Karpas-422 (cell line): ENCODE measurements at regions not wholly inside any gene's neighbourhood (a gene's known extent, or its start where the extent isn't known, plus 50 kb on each side); places are given as distances from the start of the nearest gene placed in this dataset.

Experiments
- DNase-seq: peaks from one replicate; pipeline ENCODE4 v3.0.0-alpha.2; 2015
- H2AFZ ChIP-seq: fragments of 200-600 bp; sonication (generic); 2 replicates; pipeline ENCODE4 v1.6.1; 2014; ENCODE audit warnings: antibody characterized with exemption, low read length, mixed read lengths
- H3K27ac ChIP-seq: fragments of 200-600 bp; sonication (generic); 2 replicates; pipeline ENCODE4 v1.5.1; 2014; ENCODE audit warnings: mild to moderate bottlenecking, low read length, moderate library complexity
- H3K27me3 ChIP-seq: fragments of 200-600 bp; sonication (generic); 2 replicates; pipeline ENCODE4 v1.6.1; 2014; ENCODE audit warnings: low read length, mixed read lengths
- H3K36me3 ChIP-seq: fragments of 200-600 bp; sonication (generic); 2 replicates; pipeline ENCODE4 v1.6.1; 2014; ENCODE audit warnings: low read length, mixed read lengths; ENCODE audit not compliant: insufficient read depth
- H3K4me1 ChIP-seq: fragments of 200-600 bp; sonication (generic); 2 replicates; pipeline ENCODE4 v1.6.1; 2014; ENCODE audit warnings: mild to moderate bottlenecking, low read length, mixed read lengths
- H3K4me2 ChIP-seq: fragments of 200-600 bp; sonication (generic); 2 replicates; pipeline ENCODE4 v1.6.1; 2014; ENCODE audit warnings: low read length, low read depth, mild to moderate bottlenecking; ENCODE audit not compliant: poor library complexity, severe bottlenecking
- H3K4me3 ChIP-seq: fragments of 200-600 bp; sonication (generic); 2 replicates; pipeline ENCODE4 v1.5.1; 2014; ENCODE audit warnings: mild to moderate bottlenecking, antibody characterized with exemption, low read length, mixed read lengths
- H3K79me2 ChIP-seq: fragments of 200-600 bp; sonication (generic); 2 replicates; pipeline ENCODE4 v1.6.1; 2014; ENCODE audit warnings: mild to moderate bottlenecking, low read length, mixed read lengths
- H3K9ac ChIP-seq: fragments of 200-600 bp; sonication (generic); 2 replicates; pipeline ENCODE4 v1.6.0; 2014; ENCODE audit warnings: low read length
- H3K9me2 ChIP-seq: fragments of 200-600 bp; sonication (generic), shearing (Covaris generic); replicated peaks from 2 replicates; pipeline ENCODE4 v1.6.0; 2014; ENCODE audit warnings: mild to moderate bottlenecking, low read length, moderate library complexity; ENCODE audit not compliant: insufficient read depth
- H3K9me3 ChIP-seq: fragments of 300-700, 200-600 bp; sonication (generic); 2 replicates; pipeline ENCODE4 v1.6.1; 2014; ENCODE audit warnings: low read length, mixed read lengths
- H4K20me1 ChIP-seq: fragments of 200-600 bp; sonication (generic); 2 replicates; pipeline ENCODE4 v1.6.1; 2014; ENCODE audit warnings: mild to moderate bottlenecking, antibody characterized with exemption, low read length, low read depth; ENCODE audit not compliant: insufficient read depth

DNA sequence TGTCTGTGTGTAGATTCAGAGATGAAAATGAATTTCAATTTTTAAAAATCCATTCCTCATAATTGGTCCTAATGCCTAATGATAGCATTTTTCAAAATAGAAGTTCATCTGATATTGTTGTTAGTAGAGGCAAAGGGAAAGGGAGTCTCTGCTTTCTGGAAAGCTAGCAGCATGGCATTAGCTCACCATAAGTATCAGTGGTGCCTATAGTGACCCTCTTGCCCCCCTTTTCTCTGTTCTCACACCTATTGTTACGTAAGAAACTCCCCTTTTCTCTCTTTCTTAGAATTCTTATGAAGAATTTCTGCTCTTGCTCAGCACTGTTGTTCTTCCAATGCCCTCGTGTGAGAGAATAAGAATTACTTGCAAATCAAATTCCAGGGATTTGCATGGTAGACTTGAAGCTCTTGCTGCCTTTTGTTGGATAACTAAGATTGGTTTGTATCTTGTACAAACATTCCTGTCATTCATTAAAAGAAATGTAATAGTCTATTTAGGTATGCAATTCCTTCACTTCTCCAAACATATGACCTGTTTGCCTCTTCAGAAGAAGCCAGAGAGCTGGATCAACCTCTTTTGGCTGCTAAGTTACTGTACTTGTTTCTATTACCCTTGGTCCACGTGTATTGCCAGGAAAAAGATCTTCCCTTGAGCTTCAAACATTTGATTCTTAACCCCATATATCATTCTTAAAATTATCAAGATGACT, 69.2 kb upstream of the MAGI3 start:
- Histone ChIP-seq H3K9ac (no peak overlapping the region), H3K4me1 (no peaks in the 10 kb centered on the region), H4K20me1 (no peaks in the 10 kb centered on the region), H3K36me3 (no peaks in the 10 kb centered on the region), H3K79me2 (no peaks in the 10 kb centered on the region), H3K27ac (no peak overlapping the region), H3K4me3 (no peak overlapping the region), H3K9me2 (no peaks in the 10 kb centered on the region), H3K9me3 (no peaks in the 10 kb centered on the region), H2AFZ (no peak overlapping the region), H3K4me2 (no peak overlapping the region), H3K27me3 (no peaks in the 10 kb centered on the region)
- DNase-seq, result no peak

DNA sequence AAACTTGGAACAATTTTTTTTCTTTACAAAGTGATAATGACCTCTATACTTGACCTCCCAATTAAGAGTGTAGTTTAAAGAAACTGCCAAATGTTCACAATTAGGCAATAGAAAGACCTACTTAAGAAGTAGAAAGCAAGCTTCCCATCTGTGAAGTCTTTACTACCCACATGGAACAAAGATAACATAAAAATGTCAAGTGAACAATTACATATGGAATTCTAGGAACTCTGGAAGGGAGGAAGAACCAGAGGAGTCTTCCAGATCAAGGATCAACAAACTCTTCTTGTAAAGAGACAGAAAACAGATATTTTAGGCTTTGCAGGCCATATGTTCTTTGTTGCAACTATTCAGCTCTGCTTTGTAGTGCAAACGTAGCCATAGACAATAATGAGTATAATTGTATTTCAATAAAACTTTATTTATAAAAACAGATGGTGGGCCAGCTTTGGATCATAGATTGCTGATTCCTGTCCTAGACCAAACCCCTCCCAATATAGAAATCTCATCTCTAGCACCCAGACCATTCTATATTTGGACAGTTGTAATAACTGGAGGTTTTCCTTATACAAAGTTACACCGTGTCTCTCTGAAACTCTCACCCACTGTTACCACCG, 68.4 kb upstream of the MAGI3 start:
- Histone ChIP-seq H3K4me2 (no peak overlapping the region), H3K9me2 (no peaks in the 10 kb centered on the region), H3K27ac (no peak overlapping the region), H3K36me3 (no peaks in the 10 kb centered on the region), H3K9ac (no peak overlapping the region), H4K20me1 (no peaks in the 10 kb centered on the region), H2AFZ (no peak overlapping the region), H3K9me3 (no peaks in the 10 kb centered on the region), H3K79me2 (no peaks in the 10 kb centered on the region), H3K4me1 (no peaks in the 10 kb centered on the region), H3K4me3 (no peak overlapping the region), H3K27me3 (no peaks in the 10 kb centered on the region)
- DNase-seq, result no peak

DNA sequence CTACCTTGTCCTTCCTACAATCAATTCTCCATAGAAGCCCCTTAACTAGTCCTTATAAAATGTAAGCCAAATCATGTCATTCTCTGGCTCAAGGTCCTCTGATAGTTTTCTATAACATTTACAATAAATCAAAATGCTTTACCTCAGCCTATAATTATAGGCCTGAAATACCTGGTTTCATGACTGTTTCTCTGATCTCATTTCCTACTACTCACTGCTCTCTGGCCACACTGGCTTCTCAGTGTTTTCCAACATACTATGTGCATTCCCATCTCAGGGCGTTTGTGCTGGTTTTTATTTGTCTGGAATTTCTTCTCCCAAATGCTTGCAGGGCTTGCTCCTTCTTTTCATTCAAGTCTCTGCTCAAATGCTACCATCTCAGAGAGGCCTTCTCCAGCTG, 67.9 kb upstream of the MAGI3 start:
- Histone ChIP-seq H3K27me3 (no peaks in the 10 kb centered on the region), H3K36me3 (no peaks in the 10 kb centered on the region), H3K27ac (no peak overlapping the region), H3K9me2 (no peaks in the 10 kb centered on the region), H4K20me1 (no peaks in the 10 kb centered on the region), H3K79me2 (no peaks in the 10 kb centered on the region), H3K9me3 (no peaks in the 10 kb centered on the region), H3K9ac (no peak overlapping the region), H3K4me2 (no peak overlapping the region), H3K4me3 (no peak overlapping the region), H2AFZ (no peak overlapping the region), H3K4me1 (no peaks in the 10 kb centered on the region)
- no peak for DNase-seq

DNA sequence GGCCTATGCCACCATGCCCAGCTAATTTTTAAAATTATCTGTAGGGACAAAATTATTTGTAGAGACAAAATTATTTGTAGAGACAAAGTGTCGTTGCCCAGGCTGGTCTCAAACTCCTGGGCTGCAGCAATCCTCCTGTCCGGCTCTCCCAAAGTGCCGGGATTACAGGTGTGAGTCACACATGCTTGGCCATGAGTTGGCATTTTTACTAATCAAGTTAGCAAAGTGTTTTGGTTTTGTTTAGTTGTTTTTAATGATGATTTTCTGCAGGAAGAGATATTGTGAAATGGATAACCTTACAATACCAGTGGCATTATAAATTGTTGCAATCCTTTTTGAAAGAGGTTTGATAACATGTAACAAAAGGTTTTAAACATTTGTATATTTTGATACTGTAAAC, 65.3 kb upstream of the MAGI3 start:
- Histone ChIP-seq H4K20me1 (no peaks in the 10 kb centered on the region), H3K4me3 (no peak overlapping the region), H3K9ac (no peak overlapping the region), H3K9me2 (no peaks in the 10 kb centered on the region), H3K27ac (no peak overlapping the region), H3K27me3 (no peaks in the 10 kb centered on the region), H3K36me3 (no peaks in the 10 kb centered on the region), H3K4me2 (no peak overlapping the region), H3K9me3 (no peaks in the 10 kb centered on the region), H3K79me2 (no peaks in the 10 kb centered on the region), H3K4me1 (no peaks in the 10 kb centered on the region), H2AFZ (no peak overlapping the region)
- no peak for DNase-seq

DNA sequence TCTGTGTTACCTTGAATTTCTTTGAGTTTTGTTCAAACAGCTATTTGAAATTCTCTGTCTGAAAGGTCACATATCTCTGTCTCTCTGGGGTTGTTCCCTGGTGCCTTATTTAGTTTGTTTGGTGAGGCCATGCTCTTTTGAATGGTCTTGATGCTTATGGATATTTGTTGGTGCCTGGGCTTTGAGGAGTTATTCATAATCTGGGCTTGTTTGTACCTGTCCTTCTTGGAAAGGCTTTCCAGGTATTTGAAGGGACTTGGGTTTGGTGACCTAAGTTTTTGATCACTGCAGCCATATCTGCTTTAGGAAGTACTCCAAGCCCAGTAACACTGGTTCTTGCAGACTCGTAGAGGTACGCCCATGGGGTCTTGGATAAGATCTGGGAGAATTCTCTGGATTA, 63.3 kb upstream of the MAGI3 start:
- Histone ChIP-seq H3K9ac (no peak overlapping the region), H3K9me3 (no peaks in the 10 kb centered on the region), H2AFZ (no peak overlapping the region), H3K27me3 (no peaks in the 10 kb centered on the region), H3K27ac (no peak overlapping the region), H3K36me3 (no peaks in the 10 kb centered on the region), H4K20me1 (no peaks in the 10 kb centered on the region), H3K79me2 (no peaks in the 10 kb centered on the region), H3K4me1 (no peaks in the 10 kb centered on the region), H3K4me3 (no peak overlapping the region), H3K4me2 (no peak overlapping the region), H3K9me2 (no peaks in the 10 kb centered on the region)
- no peak for DNase-seq

DNA sequence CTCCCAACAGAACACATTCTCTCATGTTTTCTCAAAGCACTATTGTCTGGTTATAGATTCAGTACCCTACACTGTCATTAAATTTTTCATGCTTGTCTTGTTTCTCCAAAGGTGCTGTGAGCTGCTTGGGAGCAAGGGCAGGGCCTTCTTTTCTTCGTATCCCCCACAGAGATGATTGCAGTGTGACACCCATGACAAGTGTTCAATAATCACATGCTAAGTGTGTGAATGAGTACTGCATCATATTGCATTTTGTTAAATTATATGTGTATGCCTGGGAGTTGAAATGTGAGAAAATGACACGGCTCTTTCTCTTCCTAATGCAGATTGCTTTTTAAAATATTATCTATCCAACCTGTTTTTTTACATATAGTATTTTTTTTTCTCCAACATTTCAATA, 57.3 kb upstream of the MAGI3 start:
- no peaks in the 10 kb centered on the region for H4K20me1 ChIP-seq
- H3K4me1 ChIP-seq, result no peaks in the 10 kb centered on the region

DNA sequence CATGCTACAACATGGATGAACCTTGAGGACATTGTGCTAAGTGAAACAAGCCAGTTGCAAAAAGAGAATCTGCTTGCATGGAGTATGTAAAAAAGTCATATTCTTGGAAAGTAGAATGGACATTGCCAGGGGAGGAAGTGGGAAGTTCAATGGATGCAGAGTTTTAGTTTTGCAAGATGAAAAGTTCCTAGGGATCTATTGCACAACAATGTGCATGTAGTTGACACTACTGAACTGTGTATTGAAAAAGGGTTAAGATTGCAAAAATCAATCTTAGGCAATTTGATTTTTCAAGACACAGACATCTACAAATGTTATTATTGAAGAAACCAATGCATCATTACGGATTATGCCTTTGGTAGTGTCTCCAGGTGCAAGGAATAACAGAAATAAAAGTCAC, 50.3 kb upstream of the MAGI3 start:
- H3K27me3 ChIP-seq, result no peaks in the 10 kb centered on the region
- no peak overlapping the region for H3K27ac ChIP-seq
- no peaks in the 10 kb centered on the region for H3K79me2 ChIP-seq
- H3K9ac ChIP-seq, result no peak overlapping the region
- no peaks in the 10 kb centered on the region for H3K36me3 ChIP-seq
- H3K4me1 ChIP-seq, result no peaks in the 10 kb centered on the region
- no peaks in the 10 kb centered on the region for H3K9me3 ChIP-seq
- H3K4me2 ChIP-seq, result no peak overlapping the region
- no peak overlapping the region for H2AFZ ChIP-seq
- DNase-seq, result no peak
- no peaks in the 10 kb centered on the region for H3K9me2 ChIP-seq
- no peak overlapping the region for H3K4me3 ChIP-seq
- H4K20me1 ChIP-seq, result no peaks in the 10 kb centered on the region

More for the DNA sequence above, 57.3 kb upstream of the MAGI3 start:
- no peak overlapping the region for H3K4me2 ChIP-seq
- H3K9me3 ChIP-seq, result no peaks in the 10 kb centered on the region
- no peak overlapping the region for H3K9ac ChIP-seq
- H3K27me3 ChIP-seq, result no peaks in the 10 kb centered on the region
- DNase-seq, result no peak
- no peak overlapping the region for H2AFZ ChIP-seq
- H3K27ac ChIP-seq, result no peak overlapping the region
- H3K36me3 ChIP-seq, result no peaks in the 10 kb centered on the region
- H3K9me2 ChIP-seq, result no peaks in the 10 kb centered on the region
- H3K4me3 ChIP-seq, result no peak overlapping the region
- no peaks in the 10 kb centered on the region for H3K79me2 ChIP-seq
